Ovary (tissue), 3 donors: ENCODE measurements at regions not wholly inside any gene's neighbourhood (a gene's known extent, or its start where the extent isn't known, plus 50 kb on each side); places are given as distances from the start of the nearest gene placed in this dataset.

Source experiments
- POLR2A ChIP-seq: fragments of 450-650 bp; IDR thresholded peaks from one replicate; pipeline ENCODE4 v1.6.1; 2017; ENCODE audit warnings: antibody characterized with exemption, mild to moderate bottlenecking, moderate library complexity
- TF ChIP-seq, protein P1 (sequence below), 3 donors: fragments of 450-650 bp in 2 of 3; fragments of 200-600 bp in 1 of 3; IDR thresholded peaks; one replicate each; pipeline versions ENCODE4 v1.5.1 to v1.8.0; 2016 to 2022; ENCODE audit warnings: antibody characterized with exemption in 3 of 3, mild to moderate bottlenecking in 1 of 3
- donor health status: DM: no; HTN: no; CAD: no.

- TF ChIP-seq, protein P1, sequence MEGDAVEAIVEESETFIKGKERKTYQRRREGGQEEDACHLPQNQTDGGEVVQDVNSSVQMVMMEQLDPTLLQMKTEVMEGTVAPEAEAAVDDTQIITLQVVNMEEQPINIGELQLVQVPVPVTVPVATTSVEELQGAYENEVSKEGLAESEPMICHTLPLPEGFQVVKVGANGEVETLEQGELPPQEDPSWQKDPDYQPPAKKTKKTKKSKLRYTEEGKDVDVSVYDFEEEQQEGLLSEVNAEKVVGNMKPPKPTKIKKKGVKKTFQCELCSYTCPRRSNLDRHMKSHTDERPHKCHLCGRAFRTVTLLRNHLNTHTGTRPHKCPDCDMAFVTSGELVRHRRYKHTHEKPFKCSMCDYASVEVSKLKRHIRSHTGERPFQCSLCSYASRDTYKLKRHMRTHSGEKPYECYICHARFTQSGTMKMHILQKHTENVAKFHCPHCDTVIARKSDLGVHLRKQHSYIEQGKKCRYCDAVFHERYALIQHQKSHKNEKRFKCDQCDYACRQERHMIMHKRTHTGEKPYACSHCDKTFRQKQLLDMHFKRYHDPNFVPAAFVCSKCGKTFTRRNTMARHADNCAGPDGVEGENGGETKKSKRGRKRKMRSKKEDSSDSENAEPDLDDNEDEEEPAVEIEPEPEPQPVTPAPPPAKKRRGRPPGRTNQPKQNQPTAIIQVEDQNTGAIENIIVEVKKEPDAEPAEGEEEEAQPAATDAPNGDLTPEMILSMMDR (IDR thresholded peaks at IDR 0.05) = no peak
- TF ChIP-seq POLR2A = no peak
These were observed 353.2 kb upstream of the ATP11B start for GRCh38 chr3:182440101-182440500.
